GM23248 (cell line): ENCODE measurements at regions not wholly inside any gene's neighbourhood (a gene's known extent, or its start where the extent isn't known, plus 50 kb on each side); places are given as distances from the start of the nearest gene placed in this dataset.

Experiments used
- EZH2 ChIP-seq: fragments of 200-600 bp; sonication (generic); IDR thresholded peaks from 2 replicates; pipeline ENCODE4 v1.6.1; 2018; ENCODE audit warnings: antibody characterized with exemption, mild to moderate bottlenecking; ENCODE audit not compliant: insufficient read depth, poor library complexity, severe bottlenecking
- EZH2phosphoT487 ChIP-seq: fragments of 200-600 bp; sonication (generic); IDR thresholded peaks from 2 replicates; pipeline ENCODE4 v1.6.1; 2018; ENCODE audit warnings: antibody characterized with exemption, moderate library complexity, mild to moderate bottlenecking, low read depth; ENCODE audit not compliant: insufficient read depth

GRCh38 chr5:6826756-6827155 is 113.5 kb downstream of the TENT4A start:
- TF ChIP-seq EZH2 (no peak), EZH2phosphoT487 (no peak)
